GM08714 (cell line): ENCODE measurements at regions not wholly inside any gene's neighbourhood (a gene's known extent, or its start where the extent isn't known, plus 50 kb on each side); places are given as distances from the start of the nearest gene placed in this dataset.
"Not testable (repeated sequence)": the region's sequence is repeated elsewhere in the genome, so short reads cannot be mapped to it uniquely, and the experiment has no call there.

Experiments
- H3K4me3 ChIP-seq: fragments of 200-500 bp; sonication (Bioruptor generic); 2 replicates; pipeline ENCODE4 v1.5.1; 2014; ENCODE audit warnings: mild to moderate bottlenecking, low read length, inconsistent platforms
- ZNF274 ChIP-seq: IDR thresholded peaks from 2 replicates; pipeline ENCODE4 v1.6.1; 2012; ENCODE audit warnings: mild to moderate bottlenecking, low read depth, low read length

GRCh38 chr14:105910426-105910825, 384.0 kb downstream of the TMEM121 start:
- no peak for TF ChIP-seq ZNF274
- H3K4me3 ChIP-seq = no peak overlapping the region; the same call in 1 of the 2 replicates

- no peak for TF ChIP-seq ZNF274
- no peak overlapping the region for H3K4me3 ChIP-seq
Observed at GRCh38 chr14:105911006-105911847, 384.8 kb downstream of the TMEM121 start.

- H3K4me3 ChIP-seq = not testable (repeated sequence)
Observed at GRCh38 chr14:105911848-105912292, 385.5 kb downstream of the TMEM121 start.

GRCh38 chr14:105912641-105913180, 386.3 kb downstream of the TMEM121 start:
- no peak overlapping the region for H3K4me3 ChIP-seq
- no peak for TF ChIP-seq ZNF274

- no peak overlapping the region for H3K4me3 ChIP-seq
- TF ChIP-seq ZNF274 = no peak
Observed at GRCh38 chr14:105913221-105913620, 386.8 kb downstream of the TMEM121 start.

GRCh38 chr14:105913861-105914260, 387.5 kb downstream of the TMEM121 start:
- H3K4me3 ChIP-seq = no peak overlapping the region

GRCh38 chr14:105914281-105914680, 387.9 kb downstream of the TMEM121 start:
- not testable (repeated sequence) for H3K4me3 ChIP-seq

More at GRCh38 chr14:105913861-105914260, 387.5 kb downstream of the TMEM121 start:
- no peak for TF ChIP-seq ZNF274

- no peak for TF ChIP-seq ZNF274
- H3K4me3 ChIP-seq = no peak overlapping the region
Observed at GRCh38 chr14:105914738-105915385, 388.5 kb downstream of the TMEM121 start.

GRCh38 chr14:105915546-105915945, 389.2 kb downstream of the TMEM121 start:
- not testable (repeated sequence) for H3K4me3 ChIP-seq

GRCh38 chr14:105917136-105917932, 391.0 kb downstream of the TMEM121 start:
- H3K4me3 ChIP-seq = peak overlapping the region; percentile 47; the same call in 1 of the 2 replicates

GRCh38 chr14:105917933-105918436, 391.6 kb downstream of the TMEM121 start:
- no peak for TF ChIP-seq ZNF274
- peak overlapping the region; percentile 47; the same call in 1 of the 2 replicates for H3K4me3 ChIP-seq

GRCh38 chr14:105918496-105919262, 392.3 kb downstream of the TMEM121 start:
- TF ChIP-seq ZNF274 = no peak
- peak overlapping the region; percentile 33; the same call in 1 of the 2 replicates for H3K4me3 ChIP-seq

- TF ChIP-seq ZNF274 = no peak
- H3K4me3 ChIP-seq = no peak overlapping the region; the same call in 1 of the 2 replicates
Observed at GRCh38 chr14:105919458-105920150, 393.2 kb downstream of the TMEM121 start.

GRCh38 chr14:105920151-105920700, 393.8 kb downstream of the TMEM121 start:
- not testable (repeated sequence) for H3K4me3 ChIP-seq

GRCh38 chr14:105920803-105921755, 394.7 kb downstream of the TMEM121 start:
- H3K4me3 ChIP-seq = not testable (repeated sequence)

- H3K4me3 ChIP-seq = not testable (repeated sequence)
Observed at GRCh38 chr14:105921781-105922180, 395.4 kb downstream of the TMEM121 start.

- not testable (repeated sequence) for H3K4me3 ChIP-seq
Observed at GRCh38 chr14:105923520-105924191, 397.3 kb downstream of the TMEM121 start.
